GM12872 (cell line): ENCODE measurements at regions not wholly inside any gene's neighbourhood (a gene's known extent, or its start where the extent isn't known, plus 50 kb on each side); places are given as distances from the start of the nearest gene placed in this dataset.

Source experiments
- CTCF ChIP-seq: IDR thresholded peaks from 3 replicates; pipeline ENCODE4 v1.5.1; 2011; ENCODE audit warnings: low read depth, mild to moderate bottlenecking, low read length, moderate library complexity; ENCODE audit not compliant: insufficient read depth

GRCh38 chr16:65641762-65642289, 520.0 kb upstream of the CDH11 start:
- TF ChIP-seq CTCF = no peak

- no peak for TF ChIP-seq CTCF
These were observed 519.3 kb upstream of the CDH11 start for GRCh38 chr16:65641049-65641761.

- no peak for TF ChIP-seq CTCF
These were observed 513.0 kb upstream of the CDH11 start for GRCh38 chr16:65634833-65635232.

- no peak for TF ChIP-seq CTCF
These were observed 512.4 kb upstream of the CDH11 start for GRCh38 chr16:65634291-65634690.

GRCh38 chr16:65624666-65625065, 502.8 kb upstream of the CDH11 start:
- TF ChIP-seq CTCF = no peak

GRCh38 chr16:65624229-65624628, 502.4 kb upstream of the CDH11 start:
- no peak for TF ChIP-seq CTCF

GRCh38 chr16:65622871-65623270, 501.0 kb upstream of the CDH11 start:
- no peak for TF ChIP-seq CTCF
